ENCODE measurements at regions not wholly inside any gene's neighbourhood (a gene's known extent, or its start where the extent isn't known, plus 50 kb on each side); places are given as distances from the start of the nearest gene placed in this dataset.

DNA sequence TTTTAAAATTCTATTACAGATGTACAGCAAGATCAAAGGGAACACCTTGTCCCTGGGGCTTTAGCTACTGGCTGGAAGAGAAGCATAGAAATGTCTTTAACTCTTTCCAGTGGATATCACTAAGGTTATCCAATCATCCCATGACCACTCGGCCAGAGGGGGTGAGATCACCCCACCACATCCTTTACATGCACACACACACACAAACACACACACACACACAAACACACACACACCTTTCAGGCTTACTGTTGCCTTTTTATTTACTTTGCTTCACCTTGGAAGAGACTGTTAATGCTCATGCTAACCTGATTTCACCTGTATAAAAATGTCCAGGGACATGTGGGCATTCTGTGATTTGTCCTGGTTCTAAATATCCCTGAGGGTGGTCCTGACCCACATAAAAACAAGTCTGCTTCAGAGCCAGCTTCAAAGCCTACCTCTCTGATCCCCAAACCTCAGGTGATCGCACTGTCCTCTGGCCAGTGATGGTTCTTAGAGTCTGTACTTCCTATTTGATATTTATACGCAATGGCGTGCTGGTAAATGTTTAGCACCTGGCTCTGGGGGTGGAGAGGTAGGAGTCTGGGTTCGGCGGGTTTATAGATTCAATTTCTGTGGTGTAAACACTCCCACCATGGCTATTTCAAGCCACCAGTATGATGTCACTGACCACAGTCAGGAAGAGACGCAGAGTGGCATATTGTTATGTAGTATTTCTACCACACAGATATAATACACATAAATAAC, 166.1 kb upstream of the EEA1 start:
- peak in 1 of 2 donors; percentile 30 for DNase-seq (ENCODE audit: low read depth in 2 of 2)
- no peaks in the 10 kb centered on the region for H3K9me3 ChIP-seq (ENCODE audit: control insufficient read depth, insufficient read depth, low read depth, low read length)
- H4K20me1 ChIP-seq (ENCODE audit: control insufficient read depth, extremely low read depth, insufficient read depth, low read length) = no peaks in the 10 kb centered on the region
- no peak overlapping the region for H3K4me2 ChIP-seq (ENCODE audit: extremely low read depth, insufficient read depth, low read length)
- peaks cover 3% of the 10 kb centered on the region for H3K4me1 ChIP-seq (ENCODE audit: control insufficient read depth, extremely low read depth, insufficient read depth, low read length)
- no peak overlapping the region for H3K9ac ChIP-seq (ENCODE audit: insufficient read depth, low read length)
- no peak for TF ChIP-seq EZH2 (IDR thresholded peaks at IDR 0.05; ENCODE audit: low read length, missing control alignments)
- TF ChIP-seq, protein P1, sequence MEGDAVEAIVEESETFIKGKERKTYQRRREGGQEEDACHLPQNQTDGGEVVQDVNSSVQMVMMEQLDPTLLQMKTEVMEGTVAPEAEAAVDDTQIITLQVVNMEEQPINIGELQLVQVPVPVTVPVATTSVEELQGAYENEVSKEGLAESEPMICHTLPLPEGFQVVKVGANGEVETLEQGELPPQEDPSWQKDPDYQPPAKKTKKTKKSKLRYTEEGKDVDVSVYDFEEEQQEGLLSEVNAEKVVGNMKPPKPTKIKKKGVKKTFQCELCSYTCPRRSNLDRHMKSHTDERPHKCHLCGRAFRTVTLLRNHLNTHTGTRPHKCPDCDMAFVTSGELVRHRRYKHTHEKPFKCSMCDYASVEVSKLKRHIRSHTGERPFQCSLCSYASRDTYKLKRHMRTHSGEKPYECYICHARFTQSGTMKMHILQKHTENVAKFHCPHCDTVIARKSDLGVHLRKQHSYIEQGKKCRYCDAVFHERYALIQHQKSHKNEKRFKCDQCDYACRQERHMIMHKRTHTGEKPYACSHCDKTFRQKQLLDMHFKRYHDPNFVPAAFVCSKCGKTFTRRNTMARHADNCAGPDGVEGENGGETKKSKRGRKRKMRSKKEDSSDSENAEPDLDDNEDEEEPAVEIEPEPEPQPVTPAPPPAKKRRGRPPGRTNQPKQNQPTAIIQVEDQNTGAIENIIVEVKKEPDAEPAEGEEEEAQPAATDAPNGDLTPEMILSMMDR (conservative IDR thresholded peaks at IDR 0.05 in 1 of 2, IDR thresholded peaks at IDR 0.05 in 1 of 2; ENCODE audit: low read depth in 1 of 2, low read length in 2 of 2) = no peak
- H3K4me3 ChIP-seq (replicated peaks in 1 of 4; ENCODE audit: control extremely low read depth in 1 of 4, insufficient read depth in 1 of 4, low read depth in 3 of 4, low read length in 4 of 4) = no peak overlapping the region
- H3K27ac ChIP-seq (ENCODE audit: insufficient read depth, low read length) = no peak overlapping the region
- no peaks in the 10 kb centered on the region for H3K36me3 ChIP-seq (ENCODE audit: control insufficient read depth, insufficient read depth, low read length)
- no peaks in the 10 kb centered on the region for H3K27me3 ChIP-seq (ENCODE audit: control insufficient read depth, insufficient read depth, low read length)
- no peaks in the 10 kb centered on the region for H3K79me2 ChIP-seq (ENCODE audit: control insufficient read depth, insufficient read depth, low read length)
- H2AFZ ChIP-seq (ENCODE audit: low read length) = no peak overlapping the region

DNA sequence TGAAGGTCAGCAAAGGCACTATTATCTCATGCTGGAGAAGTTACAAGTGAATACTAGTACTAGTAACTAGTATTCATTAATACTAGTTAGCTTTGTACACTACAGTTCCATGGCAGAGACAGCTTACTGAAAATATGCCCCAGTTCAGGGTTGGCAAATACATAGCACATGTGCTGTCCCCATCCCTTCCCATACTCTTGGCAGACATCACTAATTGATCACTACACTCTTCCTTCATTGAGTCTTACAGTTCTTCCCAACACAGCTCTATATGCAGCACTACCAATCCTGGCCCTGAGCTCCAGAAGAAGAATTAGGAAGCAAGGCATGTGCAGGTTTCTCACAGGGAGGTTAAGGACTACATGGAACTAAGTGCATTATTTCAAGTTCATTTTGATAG, 168.3 kb upstream of the EEA1 start:
- Histone ChIP-seq H3K9ac (ENCODE audit: insufficient read depth, low read length) (no peak overlapping the region), H2AFZ (ENCODE audit: low read length) (no peak overlapping the region), H3K9me3 (ENCODE audit: control insufficient read depth, insufficient read depth, low read depth, low read length) (no peaks in the 10 kb centered on the region), H3K27ac (ENCODE audit: insufficient read depth, low read length) (no peak overlapping the region), H3K79me2 (ENCODE audit: control insufficient read depth, insufficient read depth, low read length) (no peaks in the 10 kb centered on the region), H3K36me3 (ENCODE audit: control insufficient read depth, insufficient read depth, low read length) (no peaks in the 10 kb centered on the region), H3K4me2 (ENCODE audit: extremely low read depth, insufficient read depth, low read length) (no peak overlapping the region), H3K27me3 (ENCODE audit: control insufficient read depth, insufficient read depth, low read length) (no peaks in the 10 kb centered on the region), H3K4me3 (replicated peaks in 1 of 4; ENCODE audit: control extremely low read depth in 1 of 4, insufficient read depth in 1 of 4, low read depth in 3 of 4, low read length in 4 of 4) (no peak overlapping the region), H4K20me1 (ENCODE audit: control insufficient read depth, extremely low read depth, insufficient read depth, low read length) (no peaks in the 10 kb centered on the region), H3K4me1 (ENCODE audit: control insufficient read depth, extremely low read depth, insufficient read depth, low read length) (peaks cover 2% of the 10 kb centered on the region)
- DNase-seq (ENCODE audit: low read depth in 2 of 2) = no peak
- no peak for TF ChIP-seq EZH2 (IDR thresholded peaks at IDR 0.05; ENCODE audit: low read length, missing control alignments)
- TF ChIP-seq, protein P1 (conservative IDR thresholded peaks at IDR 0.05 in 1 of 2, IDR thresholded peaks at IDR 0.05 in 1 of 2; ENCODE audit: low read depth in 1 of 2, low read length in 2 of 2) = no peak

GRCh38 chr12:93098077-93098476, 169.0 kb upstream of the EEA1 start:
- H4K20me1 ChIP-seq (ENCODE audit: control insufficient read depth, extremely low read depth, insufficient read depth, low read length) = no peaks in the 10 kb centered on the region
- no peak overlapping the region for H3K27ac ChIP-seq (ENCODE audit: insufficient read depth, low read length)
- TF ChIP-seq, protein P1 (conservative IDR thresholded peaks at IDR 0.05 in 1 of 2, IDR thresholded peaks at IDR 0.05 in 1 of 2; ENCODE audit: low read depth in 1 of 2, low read length in 2 of 2) = peak; percentile 13 to 40
- TF ChIP-seq EZH2 (IDR thresholded peaks at IDR 0.05; ENCODE audit: low read length, missing control alignments) = no peak
- no peaks in the 10 kb centered on the region for H3K27me3 ChIP-seq (ENCODE audit: control insufficient read depth, insufficient read depth, low read length)
- H3K4me1 ChIP-seq (ENCODE audit: control insufficient read depth, extremely low read depth, insufficient read depth, low read length) = peaks cover 2% of the 10 kb centered on the region
- no peak overlapping the region for H2AFZ ChIP-seq (ENCODE audit: low read length)
- H3K4me2 ChIP-seq (ENCODE audit: extremely low read depth, insufficient read depth, low read length) = no peak overlapping the region
- no peaks in the 10 kb centered on the region for H3K36me3 ChIP-seq (ENCODE audit: control insufficient read depth, insufficient read depth, low read length)
- no peak overlapping the region for H3K9ac ChIP-seq (ENCODE audit: insufficient read depth, low read length)
- no peaks in the 10 kb centered on the region for H3K79me2 ChIP-seq (ENCODE audit: control insufficient read depth, insufficient read depth, low read length)
- no peak overlapping the region for H3K4me3 ChIP-seq (replicated peaks in 1 of 4; ENCODE audit: control extremely low read depth in 1 of 4, insufficient read depth in 1 of 4, low read depth in 3 of 4, low read length in 4 of 4)
- no peaks in the 10 kb centered on the region for H3K9me3 ChIP-seq (ENCODE audit: control insufficient read depth, insufficient read depth, low read depth, low read length)
- DNase-seq (ENCODE audit: low read depth in 2 of 2) = peak in 1 of 2 donors; percentile 53
